ENCODE measurements at regions not wholly inside any gene's neighbourhood (a gene's known extent, or its start where the extent isn't known, plus 50 kb on each side); places are given as distances from the start of the nearest gene placed in this dataset.

DNA sequence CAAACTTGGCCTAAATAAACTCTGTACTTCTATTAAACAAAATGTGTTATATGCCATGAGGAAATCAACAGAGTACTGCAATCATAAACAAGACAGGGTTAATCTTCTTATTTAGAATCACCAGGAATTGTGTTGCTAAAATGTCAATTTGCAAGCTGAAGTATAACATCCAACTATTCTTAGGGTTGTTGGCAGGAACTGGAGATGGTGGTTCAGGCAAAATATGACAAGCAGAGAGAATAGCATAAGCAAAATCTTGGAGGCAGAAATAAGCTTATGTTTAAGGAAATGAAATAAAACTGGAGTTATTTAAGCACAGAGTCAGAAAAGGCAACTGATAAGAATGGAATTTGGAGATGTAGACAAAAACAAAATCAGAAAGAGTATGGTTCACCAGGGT, 463.8 kb upstream of the SLC8A1 start:
- TF ChIP-seq, protein P1, sequence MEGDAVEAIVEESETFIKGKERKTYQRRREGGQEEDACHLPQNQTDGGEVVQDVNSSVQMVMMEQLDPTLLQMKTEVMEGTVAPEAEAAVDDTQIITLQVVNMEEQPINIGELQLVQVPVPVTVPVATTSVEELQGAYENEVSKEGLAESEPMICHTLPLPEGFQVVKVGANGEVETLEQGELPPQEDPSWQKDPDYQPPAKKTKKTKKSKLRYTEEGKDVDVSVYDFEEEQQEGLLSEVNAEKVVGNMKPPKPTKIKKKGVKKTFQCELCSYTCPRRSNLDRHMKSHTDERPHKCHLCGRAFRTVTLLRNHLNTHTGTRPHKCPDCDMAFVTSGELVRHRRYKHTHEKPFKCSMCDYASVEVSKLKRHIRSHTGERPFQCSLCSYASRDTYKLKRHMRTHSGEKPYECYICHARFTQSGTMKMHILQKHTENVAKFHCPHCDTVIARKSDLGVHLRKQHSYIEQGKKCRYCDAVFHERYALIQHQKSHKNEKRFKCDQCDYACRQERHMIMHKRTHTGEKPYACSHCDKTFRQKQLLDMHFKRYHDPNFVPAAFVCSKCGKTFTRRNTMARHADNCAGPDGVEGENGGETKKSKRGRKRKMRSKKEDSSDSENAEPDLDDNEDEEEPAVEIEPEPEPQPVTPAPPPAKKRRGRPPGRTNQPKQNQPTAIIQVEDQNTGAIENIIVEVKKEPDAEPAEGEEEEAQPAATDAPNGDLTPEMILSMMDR (IDR thresholded peaks at IDR 0.05; ENCODE audit: low read depth, low read length, missing input control): no peak
- TF ChIP-seq RAD21 (IDR thresholded peaks at IDR 0.05): no peak
- TF ChIP-seq, protein P2, sequence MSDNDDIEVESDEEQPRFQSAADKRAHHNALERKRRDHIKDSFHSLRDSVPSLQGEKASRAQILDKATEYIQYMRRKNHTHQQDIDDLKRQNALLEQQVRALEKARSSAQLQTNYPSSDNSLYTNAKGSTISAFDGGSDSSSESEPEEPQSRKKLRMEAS (IDR thresholded peaks at IDR 0.05): no peak
